ENCODE measurements at regions not wholly inside any gene's neighbourhood (a gene's known extent, or its start where the extent isn't known, plus 50 kb on each side); places are given as distances from the start of the nearest gene placed in this dataset.

GRCh38 chr2:208586516-208586915, 179.9 kb downstream of the PTH2R start (continued):
- TF ChIP-seq REST (IDR thresholded peaks at IDR 0.05; ENCODE audit: unreplicated experiment): no peak

GRCh38 chr2:208594642-208595385, 188.2 kb downstream of the PTH2R start:
- Histone ChIP-seq H3K4me1 (ENCODE audit: insufficient read depth) (peaks cover 17% of the 10 kb centered on the region), H3K79me2 (replicated peaks; ENCODE audit: insufficient read depth) (no peaks in the 10 kb centered on the region), H3K4me3 (no peak overlapping the region), H4K20me1 (replicated peaks; ENCODE audit: insufficient read depth) (no peaks in the 10 kb centered on the region), H3K9me2 (ENCODE audit: insufficient read depth) (peaks cover 11% of the 10 kb centered on the region; the same call in 1 of the 2 replicates), H2AFZ (no peak overlapping the region), H3K27me3 (ENCODE audit: insufficient read depth) (peaks cover 9% of the 10 kb centered on the region; the same call in 1 of the 2 replicates), H3K4me2 (peak overlapping the region; percentile 45; the same call in 1 of the 2 replicates), H3K27ac (ENCODE audit: low read depth) (no peak overlapping the region), H3K36me3 (ENCODE audit: insufficient read depth) (no peaks in the 10 kb centered on the region), H3F3A (replicated peaks; ENCODE audit: low read depth) (no peaks in the 10 kb centered on the region)
- Mint-ChIP-seq H3K4me1 (peaks cover 10% of the 10 kb centered on the region), H3K36me3 (ENCODE audit: low read depth) (peaks cover 32% of the 10 kb centered on the region), H3K27ac (no peak overlapping the region), H3K9me3 (peaks cover 27% of the 10 kb centered on the region), H3K4me3 (no peak overlapping the region), H3K27me3 (ENCODE audit: insufficient read depth, low read depth, poor library complexity) (peaks cover 4% of the 10 kb centered on the region)
- ATAC-seq (peak; percentile 93), DNase-seq (ENCODE audit: low spot score) (peak; percentile 49)
- TF ChIP-seq ZNF462 (CRISPR knock-in tag; IDR thresholded peaks at IDR 0.05) (peak; percentile 95), ZNF114 (CRISPR knock-in tag; IDR thresholded peaks at IDR 0.05) (0 out of 2 replicates have a peak, but pooled peaks have one; percentile 53), CTCF (conservative IDR thresholded peaks at IDR 0.05; ENCODE audit: low read depth in 2 of 2) (no peak), NANOG (IDR thresholded peaks at IDR 0.05; ENCODE audit: borderline replicate concordance) (peak; percentile 81; the same call in 1 of the 2 replicates)
